Ishikawa (cell line): ENCODE measurements at regions not wholly inside any gene's neighbourhood (a gene's known extent, or its start where the extent isn't known, plus 50 kb on each side); places are given as distances from the start of the nearest gene placed in this dataset.

Experiments used
- CEBPB ChIP-seq: IDR thresholded peaks from 2 replicates; pipeline ENCODE4 v1.6.1; 2012
- CREB1 ChIP-seq: IDR thresholded peaks from 2 replicates; pipeline ENCODE4 v1.6.1; 2012; ENCODE audit warnings: low read depth
- EGR1 ChIP-seq: IDR thresholded peaks from 2 replicates; pipeline ENCODE4 v1.6.1; 2012
- EP300 ChIP-seq: IDR thresholded peaks from 2 replicates; pipeline ENCODE4 v1.6.1; 2012; ENCODE audit warnings: borderline replicate concordance
- FOXM1 ChIP-seq: IDR thresholded peaks from 2 replicates; pipeline ENCODE4 v1.6.1; 2012; ENCODE audit warnings: low read depth, borderline replicate concordance
- MAX ChIP-seq: IDR thresholded peaks from 2 replicates; pipeline ENCODE4 v1.6.1; 2012
- NFIC ChIP-seq: IDR thresholded peaks from 2 replicates; pipeline ENCODE4 v1.6.1; 2012
- RAD21 ChIP-seq: IDR thresholded peaks from 2 replicates; pipeline ENCODE4 v1.6.1; 2012; ENCODE audit warnings: low read depth
- REST ChIP-seq: IDR thresholded peaks from 2 replicates; pipeline ENCODE4 v1.6.1; 2012; ENCODE audit warnings: low read depth, mild to moderate bottlenecking
- TAF1 ChIP-seq: IDR thresholded peaks from 2 replicates; pipeline ENCODE4 v1.6.1; 2012; ENCODE audit warnings: low read depth, mild to moderate bottlenecking
- TCF12 ChIP-seq: IDR thresholded peaks from 2 replicates; pipeline ENCODE4 v1.6.1; 2012; ENCODE audit warnings: low read depth
- TEAD4 ChIP-seq: IDR thresholded peaks from 2 replicates; pipeline ENCODE4 v1.6.1; 2012
- USF1 ChIP-seq: IDR thresholded peaks from 2 replicates; pipeline ENCODE4 v1.6.1; 2012
- YY1 ChIP-seq: IDR thresholded peaks from 2 replicates; pipeline ENCODE4 v1.6.1; 2012; ENCODE audit warnings: low read depth
- ZBTB7A ChIP-seq: IDR thresholded peaks from 2 replicates; pipeline ENCODE4 v1.6.1; 2012; ENCODE audit warnings: low read depth

- TF ChIP-seq YY1 (no peak), EGR1 (no peak)
Observed at GRCh38 chr14:62138593-62138992, 376.4 kb downstream of the SNAPC1 start.

DNA sequence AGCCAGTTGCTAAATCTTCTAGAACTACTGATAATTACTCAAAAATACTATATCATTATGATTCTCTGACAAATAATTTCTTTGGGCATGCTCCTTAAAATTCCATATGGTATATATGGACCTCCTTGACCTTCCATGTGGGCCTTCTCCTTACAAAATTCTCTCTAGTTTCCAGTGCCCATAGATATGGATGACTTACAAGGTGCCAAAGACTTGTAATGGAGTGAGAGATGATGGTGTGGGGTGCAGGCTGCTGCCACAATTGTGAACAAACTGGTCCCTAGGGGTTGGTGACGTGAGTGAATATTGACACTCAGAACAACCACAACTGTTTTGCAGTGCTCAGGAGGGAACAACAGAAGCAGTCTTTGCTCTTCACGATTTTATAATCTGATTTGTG, 378.9 kb downstream of the SNAPC1 start:
- TF ChIP-seq NFIC (no peak), TAF1 (no peak), RAD21 (no peak), EP300 (no peak)

DNA sequence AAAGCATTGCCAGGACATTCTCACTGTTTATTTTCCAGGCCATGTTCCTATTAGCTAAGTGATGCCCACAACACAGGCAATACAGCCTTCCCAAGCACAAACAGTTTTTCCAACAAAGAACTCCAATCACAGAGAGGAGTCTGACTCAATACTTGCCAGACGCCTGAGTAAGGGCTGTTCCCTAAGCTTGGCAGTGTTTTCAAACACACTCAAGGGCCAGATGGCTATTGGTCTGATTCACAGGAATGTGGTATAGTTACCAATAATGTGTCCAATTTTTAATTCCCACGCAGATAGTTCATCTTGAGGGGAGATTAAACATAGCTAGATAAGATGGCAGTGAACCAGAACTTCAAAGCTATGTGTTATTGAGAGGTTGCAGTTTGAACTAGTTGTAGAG, 381.0 kb downstream of the SNAPC1 start:
- TF ChIP-seq REST (no peak), CREB1 (no peak), CEBPB (no peak)

DNA sequence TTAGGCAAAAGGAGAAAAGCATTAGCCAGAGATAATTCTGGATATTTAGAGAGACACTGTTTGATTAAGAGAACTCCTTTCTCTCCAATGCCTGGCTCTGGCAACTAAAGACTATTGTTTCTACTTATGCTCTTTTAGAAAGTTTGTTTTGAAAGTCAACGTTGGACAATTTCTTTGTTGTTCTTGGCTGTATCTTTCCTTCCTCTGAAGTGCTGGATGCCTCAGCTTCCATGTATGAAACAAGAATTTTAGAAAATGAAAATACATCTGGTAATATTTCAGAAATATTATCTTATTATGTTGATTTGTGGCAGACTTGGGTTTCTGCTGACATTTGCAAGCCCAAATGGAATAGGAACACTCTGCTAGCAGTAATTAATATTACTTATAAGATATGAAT, 382.6 kb downstream of the SNAPC1 start:
- TF ChIP-seq TEAD4 = no peak
- no peak for TF ChIP-seq CEBPB
- no peak for TF ChIP-seq REST
- no peak for TF ChIP-seq CREB1
- no peak for TF ChIP-seq RAD21
- no peak for TF ChIP-seq TAF1
- TF ChIP-seq FOXM1 = no peak
- TF ChIP-seq ZBTB7A = no peak

DNA sequence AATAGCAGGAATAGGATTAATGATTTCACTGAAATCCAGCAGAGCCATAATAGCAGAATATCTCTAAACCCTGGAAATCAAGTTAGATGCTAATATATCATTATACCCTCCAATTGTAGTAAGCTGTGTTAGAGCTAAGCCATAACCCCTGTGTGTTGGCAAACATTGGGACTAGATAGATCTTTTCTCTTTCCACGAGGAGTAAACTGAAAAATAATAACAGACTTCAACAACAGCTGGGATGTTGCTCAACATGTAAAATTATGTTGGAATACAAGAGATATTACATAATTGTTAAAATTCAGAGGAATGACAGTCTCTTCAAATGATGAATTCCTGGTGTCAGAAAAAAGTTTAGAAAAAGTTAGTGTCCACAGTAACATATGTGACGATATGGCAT, 383.8 kb downstream of the SNAPC1 start:
- TF ChIP-seq USF1 (no peak), CEBPB (no peak), REST (no peak), FOXM1 (no peak), RAD21 (no peak), TAF1 (no peak), EGR1 (no peak), MAX (no peak), EP300 (no peak)

- TF ChIP-seq EP300 = no peak
Observed at GRCh38 chr14:62156052-62156451, 393.8 kb downstream of the SNAPC1 start.

DNA sequence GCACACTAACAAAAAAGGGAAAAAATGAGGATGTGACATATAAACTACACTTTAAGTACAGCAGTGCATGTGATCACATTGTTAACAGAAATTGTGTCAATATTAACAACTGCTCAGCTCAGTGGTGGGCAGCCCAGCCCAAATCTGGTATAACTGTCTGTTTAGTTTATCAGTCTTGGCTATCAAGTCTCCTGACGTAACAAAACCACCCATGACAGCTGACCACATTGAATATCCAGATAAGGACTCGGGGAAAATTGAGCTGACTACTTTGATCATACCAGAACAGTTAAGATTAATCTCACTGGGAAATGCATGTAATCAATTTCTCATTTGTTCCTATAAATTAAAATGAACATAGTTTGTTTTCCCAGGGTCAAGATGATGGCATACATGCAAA, 396.6 kb downstream of the SNAPC1 start:
- no peak for TF ChIP-seq USF1
- TF ChIP-seq TAF1 = no peak
- TF ChIP-seq EP300 = no peak
- TF ChIP-seq NFIC = no peak
- TF ChIP-seq MAX = no peak
- TF ChIP-seq TCF12 = no peak
- no peak for TF ChIP-seq CREB1
- no peak for TF ChIP-seq ZBTB7A
